B cell (primary cell): ENCODE measurements at regions not wholly inside any gene's neighbourhood (a gene's known extent, or its start where the extent isn't known, plus 50 kb on each side); places are given as distances from the start of the nearest gene placed in this dataset.

Experiments used
- ATAC-seq: fragments of 200-7000 bp; cut with Tn5 transposase; one replicate; pipeline ENCODE4 v1.10.0; 2021; ENCODE audit warnings: low read depth, mild to moderate bottlenecking, moderate number of reproducible peaks, moderate library complexity
- CTCF ChIA-PET: fragments of 350-600 bp; sonication (Branson Sonifier 250); formaldehyde crosslinking; loops from one replicate; lab custom pipeline; 2021; ENCODE audit warnings: antibody characterized with exemption, inconsistent platforms; lab: Charles Lee
- POLR2A ChIA-PET: fragments of 350-600 bp; sonication (Branson Sonifier 250); formaldehyde crosslinking; loops from one replicate; lab custom pipeline; 2021; ENCODE audit warnings: antibody characterized with exemption; lab: Charles Lee
- DNase-seq: peaks from one replicate; pipeline ENCODE4 v3.0.0; 2013
- H2AFZ ChIP-seq: 2 replicates; pipeline ENCODE4 v1.6.1; 2012; ENCODE audit warnings: mild to moderate bottlenecking, low read depth, low read length; ENCODE audit not compliant: insufficient read depth, poor library complexity, severe bottlenecking
- H3K27ac ChIP-seq, 2 donors: 1 replicate in 1 of 2; 2 replicates in 1 of 2; pipeline ENCODE4 v1.5.1; 2012 to 2013; ENCODE audit warnings: low read length in 2 of 2, mild to moderate bottlenecking in 2 of 2, moderate library complexity in 1 of 2
- H3K27me3 ChIP-seq, 4 experiments: fragments of 200-600 bp in 1 of 4; sonication (generic) in 1 of 4; replicated peaks in 1 of 4; 1 replicate in 2 of 4; 2 replicates in 2 of 4; pipeline versions ENCODE4 v1.6.1 to v1.7.0; 2013 to 2016; ENCODE audit warnings: low read length in 3 of 4, mild to moderate bottlenecking in 2 of 4, mixed read lengths in 1 of 4, moderate library complexity in 1 of 4; ENCODE audit not compliant: insufficient read depth in 4 of 4, control insufficient read depth in 3 of 4; ENCODE audit errors: control extremely low read depth in 1 of 4
- H3K36me3 ChIP-seq, 2 experiments: replicated peaks in 1 of 2; 1 replicate in 1 of 2; 2 replicates in 1 of 2; pipeline versions ENCODE4 v1.6.1 to v1.7.1; 2013; ENCODE audit warnings: low read length in 1 of 2; ENCODE audit not compliant: insufficient read depth in 2 of 2, control insufficient read depth in 1 of 2; ENCODE audit errors: control extremely low read depth in 1 of 2, extremely low read depth in 1 of 2
- H3K4me1 ChIP-seq, 2 donors: fragments of 200-600 bp in 1 of 2; sonication (generic) in 1 of 2; 1 replicate in 1 of 2; 2 replicates in 1 of 2; pipeline versions ENCODE4 v1.5.1 to v1.6.1; 2013 to 2017; ENCODE audit warnings: low read length in 2 of 2; ENCODE audit not compliant: control insufficient read depth in 2 of 2, insufficient read depth in 2 of 2
- H3K4me2 ChIP-seq: replicated peaks from 2 replicates; pipeline ENCODE3; 2012; ENCODE audit warnings: mild to moderate bottlenecking, low read depth, low read length; ENCODE audit not compliant: poor library complexity, severe bottlenecking
- H3K4me3 ChIP-seq, 5 experiments: fragments of 200-600 bp in 1 of 5; sonication (generic) in 1 of 5; 1 replicate in 3 of 5; 2 replicates in 2 of 5; pipeline versions ENCODE4 v1.5.1 to v1.7.0; 2011 to 2016; ENCODE audit warnings: low read length in 4 of 5, mild to moderate bottlenecking in 4 of 5, low read depth in 2 of 5, control low read depth in 1 of 5, moderate library complexity in 1 of 5; ENCODE audit not compliant: insufficient read depth in 1 of 5; ENCODE audit errors: control extremely low read depth in 1 of 5, extremely low read depth in 1 of 5
- H3K79me2 ChIP-seq: fragments of 200-600 bp; sonication (generic); one replicate; pipeline ENCODE4 v1.6.0; 2016; ENCODE audit warnings: low read length; ENCODE audit not compliant: control insufficient read depth, insufficient read depth
- H3K9ac ChIP-seq: fragments of 200-600 bp; sonication (generic); 2 replicates; pipeline ENCODE4 v1.6.1; 2017; ENCODE audit warnings: mild to moderate bottlenecking, low read length, moderate library complexity
- H3K9me3 ChIP-seq, 3 donors: one replicate each; pipeline versions ENCODE4 v1.6.1 to v1.7.1; 2013; ENCODE audit warnings: low read length in 2 of 3; ENCODE audit not compliant: control insufficient read depth in 2 of 3, insufficient read depth in 1 of 3; ENCODE audit errors: control extremely low read depth in 1 of 3
- H4K20me1 ChIP-seq: 2 replicates; pipeline ENCODE4 v1.6.0; 2012; ENCODE audit warnings: mild to moderate bottlenecking, low read length; ENCODE audit not compliant: insufficient read depth, control insufficient read depth, poor library complexity, severe bottlenecking
- H3K27ac Mint-ChIP-seq: one replicate; pipeline ENCODE4 v1.8.0; 2021; ENCODE audit warnings: mixed read lengths
- H3K27me3 Mint-ChIP-seq: one replicate; pipeline ENCODE4 v1.8.0; 2021; ENCODE audit warnings: mixed read lengths
- H3K4me1 Mint-ChIP-seq: one replicate; pipeline ENCODE4 v1.8.0; 2021; ENCODE audit warnings: mixed read lengths
- H3K4me3 Mint-ChIP-seq: one replicate; pipeline ENCODE4 v1.8.0; 2021; ENCODE audit warnings: mixed read lengths
- H3K9me3 Mint-ChIP-seq: one replicate; pipeline ENCODE4 v1.8.0; 2022; ENCODE audit warnings: mixed read lengths; ENCODE audit not compliant: insufficient read depth
- CTCF ChIP-seq: fragments of 200-600 bp; IDR thresholded peaks from one replicate; pipeline ENCODE4 v1.8.0; 2022; ENCODE audit warnings: antibody characterized with exemption, mild to moderate bottlenecking
- EZH2 ChIP-seq: IDR thresholded peaks from 2 replicates; pipeline ENCODE4 v1.6.1; 2012; ENCODE audit warnings: borderline replicate concordance, low read depth, mild to moderate bottlenecking, moderate library complexity, low read length; ENCODE audit not compliant: insufficient read depth, poor library complexity, severe bottlenecking
- WGBS: methylation state at CpG from one replicate; pipeline ENCODE4 v1.1.5; 2013; ENCODE audit warnings: missing lambda C conversion rate; ENCODE audit not compliant: insufficient coverage; 5-methylcytosine and 5-hydroxymethylcytosine counted together
- intact Hi-C: fragments of 100-400 bp; cut with micrococcal nuclease; formaldehyde crosslinking; loops from one replicate; pipeline ENCODE4 v1.10.0; 2022

GRCh38 chr14:100664231-100664630 lies 62.5 kb upstream of the DLK1 start:
- Mint-ChIP-seq H3K4me3 (no peak overlapping the region), H3K9me3 (no peaks in the 10 kb centered on the region), H3K4me1 (no peaks in the 10 kb centered on the region), H3K27ac (no peak overlapping the region), H3K27me3 (peaks cover 7% of the 10 kb centered on the region)
- Histone ChIP-seq H3K4me3 (no peak overlapping the region), H3K27me3 (peaks cover 0 to 4% (median 0%) of the 10 kb centered on the region in 4 experiments), H3K9me3 (peaks cover 0 to 9% (median 0%) of the 10 kb centered on the region in 3 donors), H2AFZ (no peak overlapping the region), H3K4me2 (no peak overlapping the region), H3K36me3 (no peaks in the 10 kb centered on the region), H3K27ac (no peak overlapping the region), H3K79me2 (no peaks in the 10 kb centered on the region), H3K9ac (no peak overlapping the region), H4K20me1 (no peaks in the 10 kb centered on the region), H3K4me1 (no peaks in the 10 kb centered on the region)
- POLR2A ChIA-PET = no interaction called here
- ATAC-seq = no peak
- no peak for DNase-seq
- intact Hi-C loops = no loop called here
- WGBS = 64% methylated on average over 5 of the region's 5 CpGs
- CTCF ChIA-PET = no interaction called here
- TF ChIP-seq EZH2 (no peak), CTCF (no peak)

GRCh38 chr14:100664841-100665510 lies 61.7 kb upstream of the DLK1 start:
- H3K27me3 Mint-ChIP-seq = peaks cover 13% of the 10 kb centered on the region
- no peak overlapping the region for H2AFZ ChIP-seq
- intact Hi-C loops = no loop called here
- no peak overlapping the region for H3K27ac Mint-ChIP-seq
- no peak overlapping the region for H3K4me3 ChIP-seq
- 85% methylated on average over 7 of the region's 14 CpGs for WGBS
- H3K4me2 ChIP-seq = no peak overlapping the region
- H3K4me1 Mint-ChIP-seq = no peaks in the 10 kb centered on the region
- H3K79me2 ChIP-seq = no peaks in the 10 kb centered on the region
- H3K4me1 ChIP-seq = no peaks in the 10 kb centered on the region
- H4K20me1 ChIP-seq = no peaks in the 10 kb centered on the region
- ATAC-seq (no peak), DNase-seq (no peak)
- H3K4me3 Mint-ChIP-seq = no peak overlapping the region
- no peak for TF ChIP-seq EZH2
- TF ChIP-seq CTCF = no peak
- CTCF ChIA-PET = no interaction called here
- POLR2A ChIA-PET = no interaction called here
- no peaks in the 10 kb centered on the region for H3K36me3 ChIP-seq
- peaks cover 0 to 4% (median 0%) of the 10 kb centered on the region in 4 experiments for H3K27me3 ChIP-seq
- H3K27ac ChIP-seq = no peak overlapping the region
- peaks cover 0 to 9% (median 0%) of the 10 kb centered on the region in 3 donors for H3K9me3 ChIP-seq
- no peaks in the 10 kb centered on the region for H3K9me3 Mint-ChIP-seq
- H3K9ac ChIP-seq = no peak overlapping the region
